Uterus (tissue), 2 donors: ENCODE measurements at regions not wholly inside any gene's neighbourhood (a gene's known extent, or its start where the extent isn't known, plus 50 kb on each side); places are given as distances from the start of the nearest gene placed in this dataset.

Experiments used
- CTCF ChIP-seq, 4 experiments: fragments of 200-600 bp in 2 of 4; fragments of 450-650 bp in 2 of 4; sonication (generic) in 2 of 4; IDR thresholded peaks; one replicate each; pipeline ENCODE4 v1.5.1; 2016 to 2019; ENCODE audit warnings: antibody characterized with exemption in 4 of 4, mild to moderate bottlenecking in 2 of 4, moderate library complexity in 1 of 4
- POLR2A ChIP-seq, 2 donors: fragments of 450-650 bp; IDR thresholded peaks; one replicate each; pipeline ENCODE4 v1.6.1; 2016; ENCODE audit warnings: antibody characterized with exemption in 2 of 2, mild to moderate bottlenecking in 1 of 2, moderate library complexity in 1 of 2

GRCh38 chr5:118592229-118593002 lies 395.9 kb downstream of the DTWD2 start:
- no peak for TF ChIP-seq POLR2A (IDR thresholded peaks at IDR 0.05)
- TF ChIP-seq CTCF (IDR thresholded peaks at IDR 0.05) = no peak
